BE2C (cell line): ENCODE measurements at regions not wholly inside any gene's neighbourhood (a gene's known extent, or its start where the extent isn't known, plus 50 kb on each side); places are given as distances from the start of the nearest gene placed in this dataset.

Experiments
- DNase-seq: peaks from one replicate; pipeline ENCODE4 v3.0.0-alpha.2; 2020
- H3K27me3 ChIP-seq: fragments of 250-450 bp; sonication (Bioruptor Pico); 2 replicates; pipeline ENCODE4 v1.5.1; 2020; ENCODE audit warnings: mild to moderate bottlenecking
- H3K36me3 ChIP-seq: fragments of 250-450 bp; sonication (Bioruptor Pico); 2 replicates; pipeline ENCODE4 v1.5.1; 2020; ENCODE audit warnings: mild to moderate bottlenecking
- H3K4me1 ChIP-seq: fragments of 250-450 bp; sonication (Bioruptor Pico); 2 replicates; pipeline ENCODE4 v1.5.1; 2020
- H3K4me3 ChIP-seq: 2 replicates; pipeline ENCODE4 v1.5.1; 2011; ENCODE audit warnings: low read depth, low read length
- H3K9me3 ChIP-seq: fragments of 250-450 bp; sonication (Bioruptor Pico); 2 replicates; pipeline ENCODE4 v1.5.1; 2020
- CTCF ChIP-seq: IDR thresholded peaks from 2 replicates; pipeline ENCODE4 v1.5.1; 2012; ENCODE audit warnings: mild to moderate bottlenecking, low read depth, low read length

GRCh38 chr1:208309771-208310170, 65.6 kb upstream of the PLXNA2 start:
- no peak for DNase-seq
- H3K36me3 ChIP-seq: no peaks in the 10 kb centered on the region
- no peaks in the 10 kb centered on the region for H3K4me1 ChIP-seq
- no peak for TF ChIP-seq CTCF
- no peak overlapping the region for H3K4me3 ChIP-seq
- H3K9me3 ChIP-seq: no peaks in the 10 kb centered on the region
- H3K27me3 ChIP-seq: no peaks in the 10 kb centered on the region

GRCh38 chr1:208312706-208313105, 68.5 kb upstream of the PLXNA2 start:
- Histone ChIP-seq H3K9me3 (no peaks in the 10 kb centered on the region), H3K4me3 (no peak overlapping the region), H3K27me3 (no peaks in the 10 kb centered on the region), H3K36me3 (no peaks in the 10 kb centered on the region), H3K4me1 (no peaks in the 10 kb centered on the region)
- no peak for DNase-seq
- no peak for TF ChIP-seq CTCF

- Histone ChIP-seq H3K36me3 (no peaks in the 10 kb centered on the region), H3K27me3 (no peaks in the 10 kb centered on the region), H3K9me3 (no peaks in the 10 kb centered on the region), H3K4me3 (no peak overlapping the region), H3K4me1 (no peaks in the 10 kb centered on the region)
- no peak for TF ChIP-seq CTCF
- no peak for DNase-seq
Measured at GRCh38 chr1:208314431-208314830, 70.2 kb upstream of the PLXNA2 start.

- DNase-seq: no peak
- H3K4me3 ChIP-seq: no peak overlapping the region
- no peaks in the 10 kb centered on the region for H3K9me3 ChIP-seq
- H3K4me1 ChIP-seq: no peaks in the 10 kb centered on the region
- no peak for TF ChIP-seq CTCF
- no peaks in the 10 kb centered on the region for H3K36me3 ChIP-seq
- H3K27me3 ChIP-seq: no peaks in the 10 kb centered on the region
Measured at GRCh38 chr1:208318150-208318734, 74.1 kb upstream of the PLXNA2 start.

GRCh38 chr1:208324005-208324404, 79.8 kb upstream of the PLXNA2 start:
- no peaks in the 10 kb centered on the region for H3K9me3 ChIP-seq
- no peak for TF ChIP-seq CTCF
- no peaks in the 10 kb centered on the region for H3K27me3 ChIP-seq
- H3K36me3 ChIP-seq: no peaks in the 10 kb centered on the region
- H3K4me3 ChIP-seq: no peak overlapping the region
- no peaks in the 10 kb centered on the region for H3K4me1 ChIP-seq
- no peak for DNase-seq

GRCh38 chr1:208326033-208326432, 81.8 kb upstream of the PLXNA2 start:
- Histone ChIP-seq H3K4me1 (0 out of 2 replicates have a peak, but pooled peaks cover 9% of the 10 kb centered on the region), H3K9me3 (no peaks in the 10 kb centered on the region), H3K4me3 (no peak overlapping the region), H3K27me3 (no peaks in the 10 kb centered on the region), H3K36me3 (no peaks in the 10 kb centered on the region)
- no peak for DNase-seq
- no peak for TF ChIP-seq CTCF
